Adrenal gland (tissue), 9 donors: ENCODE measurements at regions not wholly inside any gene's neighbourhood (a gene's known extent, or its start where the extent isn't known, plus 50 kb on each side); places are given as distances from the start of the nearest gene placed in this dataset.

Source experiments
- DNase-seq, 7 donors: peaks; one replicate each; pipeline ENCODE4 v3.0.0-alpha.2; 2019 to 2020
- H3K27ac ChIP-seq, 5 donors: fragments of 200-600 bp; sonication (generic) in 4 of 5; 1 replicate in 3 of 5; 2 replicates in 2 of 5; pipeline versions ENCODE4 v1.5.1 to v1.8.0; 2016 to 2020; ENCODE audit warnings: mild to moderate bottlenecking in 1 of 5
- H3K27me3 ChIP-seq: fragments of 200-600 bp; 2 replicates; pipeline ENCODE4 v1.8.0; 2021
- H3K36me3 ChIP-seq, 2 donors: fragments of 200-600 bp; replicated peaks in 1 of 2; 1 replicate in 1 of 2; 2 replicates in 1 of 2; pipeline versions ENCODE4 v1.5.1 to v1.8.0; 2018 to 2022
- H3K4me1 ChIP-seq, 2 donors: fragments of 200-600 bp; replicated peaks in 1 of 2; 1 replicate in 1 of 2; 2 replicates in 1 of 2; pipeline versions ENCODE4 v1.5.1 to v1.8.0; 2018 to 2021
- H3K4me3 ChIP-seq, 4 donors: fragments of 200-600 bp; sonication (generic) in 3 of 4; one replicate each; pipeline ENCODE4 v1.5.1; 2016 to 2018
- H3K9me3 ChIP-seq, 3 donors: fragments of 200-600 bp; sonication (generic) in 1 of 3; replicated peaks in 1 of 3; 1 replicate in 2 of 3; 2 replicates in 1 of 3; pipeline versions ENCODE4 v1.5.1 to v1.8.0; 2016 to 2021
- CTCF ChIP-seq, 6 experiments: fragments of 450-650 bp in 4 of 6; fragments of 200-600 bp in 2 of 6; sonication (generic) in 1 of 6; IDR thresholded peaks; 1 replicate in 5 of 6; 2 replicates in 1 of 6; pipeline versions ENCODE4 v1.5.1 to v1.8.0; 2016 to 2021; ENCODE audit warnings: antibody characterized with exemption in 6 of 6, mild to moderate bottlenecking in 2 of 6, moderate library complexity in 1 of 6
- POLR2A ChIP-seq, 2 donors: fragments of 450-650 bp; IDR thresholded peaks; one replicate each; pipeline ENCODE4 v1.6.1; 2017; ENCODE audit warnings: antibody characterized with exemption in 2 of 2, mild to moderate bottlenecking in 2 of 2, moderate library complexity in 1 of 2
- WGBS, 4 donors: extraction: QIAGEN DNeasy Blood & Tissue Kit in 2 of 4; methylation state at CpG; one replicate each; pipeline versions ENCODE4 v1.1.5 to v1.1.7; 2013 to 2017; 5-methylcytosine and 5-hydroxymethylcytosine counted together
- intact Hi-C, 2 donors: fragments of 100-400 bp; cut with DNase I; formaldehyde crosslinking; loops; one replicate each; pipeline versions ENCODE4 v1.14.1 to v1.15.0; 2022 to 2023
- donor health status: healthy with polysubstance abuse.
- donor health status: Bipolar disorder and iron deficiency.
- donor health status: DM: yes; HTN: yes; CAD: no.
- donor health status: DM: no; HTN: no; CAD: no.
- donor health status: DM: no; HTN: no; CAD: no.

- WGBS, 4 donors: 80 to 86% (median 83%) methylated on average over 7 of the region's 7 CpGs
- Histone ChIP-seq H3K4me3 (no peak overlapping the region), H3K27ac (no peak overlapping the region), H3K27me3 (peaks cover 12% of the 10 kb centered on the region), H3K9me3 (no peaks in the 10 kb centered on the region), H3K4me1 (no peaks in the 10 kb centered on the region), H3K36me3 (no peaks in the 10 kb centered on the region)
- intact Hi-C loops: no loop called here
- no peak for DNase-seq
- no peak for TF ChIP-seq POLR2A (IDR thresholded peaks at IDR 0.05)
- no peak for TF ChIP-seq CTCF (IDR thresholded peaks at IDR 0.05)
Measured at GRCh38 chrX:39972340-39972739, 125.4 kb downstream of the BCOR start.

- TF ChIP-seq POLR2A (IDR thresholded peaks at IDR 0.05) (no peak), CTCF (IDR thresholded peaks at IDR 0.05) (no peak)
- WGBS, 4 donors: 83 to 90% (median 86%) methylated on average over 6 to 8 of the region's 8 CpGs
- H3K27me3 ChIP-seq: peaks cover 12% of the 10 kb centered on the region
- no peak for DNase-seq
- intact Hi-C loops: no loop called here
- no peak overlapping the region for H3K27ac ChIP-seq
- no peaks in the 10 kb centered on the region for H3K4me1 ChIP-seq
- H3K36me3 ChIP-seq: no peaks in the 10 kb centered on the region
- H3K9me3 ChIP-seq: no peaks in the 10 kb centered on the region
- no peak overlapping the region for H3K4me3 ChIP-seq
Measured at GRCh38 chrX:39973810-39974209, 123.9 kb downstream of the BCOR start.

- H3K36me3 ChIP-seq: no peaks in the 10 kb centered on the region
- TF ChIP-seq CTCF (IDR thresholded peaks at IDR 0.05) (no peak), POLR2A (IDR thresholded peaks at IDR 0.05) (no peak)
Measured at GRCh38 chrX:39974270-39974669, 123.5 kb downstream of the BCOR start.

GRCh38 chrX:39975101-39975925 lies 122.4 kb downstream of the BCOR start:
- H3K36me3 ChIP-seq: no peaks in the 10 kb centered on the region
- H3K27ac ChIP-seq: no peak overlapping the region
- DNase-seq: no peak
- H3K27me3 ChIP-seq: peaks cover 11% of the 10 kb centered on the region
- H3K4me1 ChIP-seq: no peaks in the 10 kb centered on the region
- H3K4me3 ChIP-seq: no peak overlapping the region
- no peaks in the 10 kb centered on the region for H3K9me3 ChIP-seq
- TF ChIP-seq POLR2A (IDR thresholded peaks at IDR 0.05) (no peak), CTCF (IDR thresholded peaks at IDR 0.05) (no peak)
- 65 to 72% (median 67%) methylated on average over 5 to 7 of the region's 7 CpGs for WGBS, 4 donors
- intact Hi-C loops: no loop called here

More at GRCh38 chrX:39974270-39974669, 123.5 kb downstream of the BCOR start:
- intact Hi-C loops: no loop called here
- no peaks in the 10 kb centered on the region for H3K4me1 ChIP-seq
- no peak overlapping the region for H3K27ac ChIP-seq
- 43 to 81% (median 66%) methylated on average over 4 to 6 of the region's 6 CpGs for WGBS, 4 donors
- no peaks in the 10 kb centered on the region for H3K9me3 ChIP-seq
- peaks cover 12% of the 10 kb centered on the region for H3K27me3 ChIP-seq
- no peak overlapping the region for H3K4me3 ChIP-seq
- no peak for DNase-seq
